Esophagus (tissue), 2 donors: ENCODE measurements at regions not wholly inside any gene's neighbourhood (a gene's known extent, or its start where the extent isn't known, plus 50 kb on each side); places are given as distances from the start of the nearest gene placed in this dataset.
"Not testable (repeated sequence)": the region's sequence is repeated elsewhere in the genome, so short reads cannot be mapped to it uniquely, and the experiment has no call there.

Experiments
- H3K27ac ChIP-seq, 2 donors: one replicate each; pipeline ENCODE4 v1.5.1; 2013; ENCODE audit warnings: low read depth in 2 of 2, mild to moderate bottlenecking in 2 of 2, inconsistent platforms in 1 of 2, low read length in 1 of 2, moderate library complexity in 1 of 2
- H3K27me3 ChIP-seq, 2 donors: one replicate each; pipeline ENCODE4 v1.6.1; 2013; ENCODE audit warnings: low read length in 2 of 2, control low read depth in 1 of 2, mild to moderate bottlenecking in 1 of 2; ENCODE audit not compliant: insufficient read depth in 2 of 2, control insufficient read depth in 1 of 2
- H3K36me3 ChIP-seq, 2 donors: one replicate each; pipeline ENCODE4 v1.6.1; 2013; ENCODE audit warnings: low read length in 1 of 2; ENCODE audit not compliant: control insufficient read depth in 2 of 2, insufficient read depth in 2 of 2
- H3K4me1 ChIP-seq, 2 donors: one replicate each; pipeline ENCODE4 v1.6.1; 2013; ENCODE audit warnings: low read length in 1 of 2; ENCODE audit not compliant: control insufficient read depth in 2 of 2, insufficient read depth in 2 of 2
- H3K4me3 ChIP-seq, 2 donors: one replicate each; pipeline ENCODE4 v1.5.1; 2013; ENCODE audit warnings: low read length in 2 of 2, mild to moderate bottlenecking in 2 of 2, low read depth in 1 of 2, moderate library complexity in 1 of 2
- H3K9me3 ChIP-seq, 2 donors: one replicate each; pipeline ENCODE4 v1.6.1; 2013; ENCODE audit warnings: mild to moderate bottlenecking in 2 of 2, low read depth in 1 of 2, low read length in 1 of 2, moderate library complexity in 1 of 2; ENCODE audit not compliant: control insufficient read depth in 2 of 2, insufficient read depth in 1 of 2
- WGBS, 2 donors: extraction: QIAGEN DNeasy Blood & Tissue Kit; methylation state at CpG; one replicate each; pipeline ENCODE4 v1.1.7; 2013; 5-methylcytosine and 5-hydroxymethylcytosine counted together
- donor health status: healthy with polysubstance abuse.
- donor health status: Bipolar disorder and iron deficiency.

GRCh38 chr7:135872861-135873260 lies 104.3 kb downstream of the MTPN start:
- H3K27me3 ChIP-seq, H3K27ac ChIP-seq, H3K4me1 ChIP-seq, H3K36me3 ChIP-seq, H3K4me3 ChIP-seq, H3K9me3 ChIP-seq: not testable (repeated sequence)
- WGBS, 2 donors, result 92 to 94% methylated on average over 4 of the region's 4 CpGs

DNA sequence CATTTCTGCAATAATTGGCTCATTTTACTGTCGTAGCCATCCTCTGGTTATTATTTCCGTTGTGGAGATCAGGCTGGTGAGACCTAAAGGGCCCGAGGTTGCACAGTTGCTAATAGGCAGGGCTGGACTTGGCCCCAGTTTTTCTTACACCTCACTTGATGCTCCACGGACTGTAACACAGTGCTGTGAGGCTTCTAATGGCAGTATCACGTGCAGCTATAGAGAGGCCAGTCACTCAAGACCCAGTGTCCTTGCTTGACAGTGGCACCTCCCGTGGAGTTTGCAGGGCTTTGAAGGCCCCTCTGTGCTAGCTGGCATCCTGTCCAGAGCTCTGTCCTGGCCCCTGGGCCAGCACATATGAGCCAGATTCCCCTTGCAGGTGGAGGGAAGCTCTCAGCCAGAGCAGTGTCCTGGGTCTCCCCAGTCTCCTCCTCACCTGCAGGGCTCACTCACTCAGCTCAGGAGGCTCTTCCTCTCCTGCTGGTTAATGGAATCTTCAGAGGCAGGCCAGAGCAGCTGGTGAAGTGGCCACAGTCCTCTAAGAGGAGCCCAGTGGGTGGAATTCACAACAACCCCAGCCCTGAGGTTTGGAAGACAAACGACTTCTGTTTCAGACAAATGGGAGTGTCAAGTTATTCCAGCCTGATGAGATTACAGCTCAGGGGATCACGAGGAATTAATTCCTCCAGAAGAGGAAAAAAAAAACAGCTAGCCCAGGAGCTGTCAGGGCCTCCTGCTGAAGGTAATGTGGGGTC lies 114.2 kb upstream of the FAM180A start:
- Histone ChIP-seq H3K4me1 (peaks cover 0 to 5% of the 10 kb centered on the region in 2 donors), H3K27me3 (no peaks in the 10 kb centered on the region), H3K27ac (peak overlapping the region; percentile 8 to 54), H3K36me3 (no peaks in the 10 kb centered on the region), H3K9me3 (no peaks in the 10 kb centered on the region), H3K4me3 (no peak overlapping the region)
- 62 to 66% methylated on average over 8 of the region's 8 CpGs for WGBS, 2 donors

DNA sequence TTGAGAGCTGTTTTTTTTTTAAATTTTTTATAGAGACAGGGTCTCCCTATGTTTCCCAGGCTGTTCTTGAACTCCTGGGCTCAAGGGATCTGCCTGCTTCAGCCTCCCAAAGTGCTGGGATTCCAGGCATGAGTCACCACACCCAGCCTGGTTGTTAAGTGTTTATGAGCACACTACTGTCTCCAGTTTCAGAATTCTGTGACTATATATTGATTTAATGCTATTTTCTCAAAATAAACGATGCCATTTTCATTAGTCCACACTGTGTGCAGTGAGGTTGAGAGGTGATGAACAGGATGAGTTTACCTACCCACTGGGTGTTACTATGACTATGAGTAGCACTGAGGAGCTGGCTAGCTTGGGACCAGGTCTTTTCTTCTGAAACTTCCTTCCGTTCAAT lies 110.9 kb upstream of the FAM180A start:
- H3K27ac ChIP-seq, result no peak overlapping the region
- peaks cover 3 to 5% of the 10 kb centered on the region in 2 donors for H3K4me1 ChIP-seq
- H3K27me3 ChIP-seq, result no peaks in the 10 kb centered on the region
- H3K4me3 ChIP-seq, result no peak overlapping the region
- H3K36me3 ChIP-seq, result no peaks in the 10 kb centered on the region
- 68 to 91% methylated on average over 2 of the region's 2 CpGs for WGBS, 2 donors
- no peaks in the 10 kb centered on the region for H3K9me3 ChIP-seq

- Histone ChIP-seq H3K4me1 (peaks cover 3 to 5% of the 10 kb centered on the region in 2 donors), H3K27ac (no peak overlapping the region), H3K9me3 (no peaks in the 10 kb centered on the region), H3K27me3 (no peaks in the 10 kb centered on the region), H3K36me3 (no peaks in the 10 kb centered on the region), H3K4me3 (no peak overlapping the region)
- WGBS, 2 donors, result 90 to 94% methylated on average over 6 of the region's 6 CpGs
Observed at GRCh38 chr7:135858851-135859250, 110.2 kb upstream of the FAM180A start.

DNA sequence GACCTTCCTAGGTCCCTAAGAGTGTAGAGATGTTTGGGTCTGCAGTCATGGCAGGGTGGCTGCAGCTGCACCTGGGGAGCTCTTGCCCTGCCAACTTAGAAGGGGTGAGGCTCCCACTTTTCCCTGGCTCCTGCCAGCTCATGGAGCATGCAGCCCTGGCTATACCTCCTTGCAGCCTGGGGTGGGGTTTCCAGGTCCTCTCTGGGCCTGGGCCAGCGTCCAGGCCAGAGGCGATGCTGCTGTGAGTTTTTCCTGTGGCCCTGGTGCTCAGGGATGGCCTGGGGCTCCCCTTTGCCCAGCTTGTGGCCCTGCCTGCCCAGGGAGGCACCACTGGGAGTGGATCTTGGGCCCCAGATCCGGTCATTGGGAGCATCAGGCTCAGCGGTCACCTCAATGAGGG lies 109.8 kb upstream of the FAM180A start:
- Histone ChIP-seq H3K27me3 (no peaks in the 10 kb centered on the region), H3K27ac (no peak overlapping the region), H3K4me1 (peaks cover 3 to 5% of the 10 kb centered on the region in 2 donors), H3K4me3 (no peak overlapping the region), H3K9me3 (no peaks in the 10 kb centered on the region), H3K36me3 (no peaks in the 10 kb centered on the region)
- 82 to 92% methylated on average over 4 of the region's 4 CpGs for WGBS, 2 donors

- no peaks in the 10 kb centered on the region for H3K27me3 ChIP-seq
- no peak overlapping the region for H3K4me3 ChIP-seq
- peak overlapping the region; percentile 71 to 84 for H3K27ac ChIP-seq
- WGBS, 2 donors, result 74 to 87% methylated on average over 3 of the region's 3 CpGs
- H3K4me1 ChIP-seq, result peaks cover 3 to 5% of the 10 kb centered on the region in 2 donors
- H3K36me3 ChIP-seq, result no peaks in the 10 kb centered on the region
- no peaks in the 10 kb centered on the region for H3K9me3 ChIP-seq
Observed at GRCh38 chr7:135857519-135858274, 109.1 kb upstream of the FAM180A start.

- no peaks in the 10 kb centered on the region for H3K36me3 ChIP-seq
- no peaks in the 10 kb centered on the region for H3K9me3 ChIP-seq
- no peaks in the 10 kb centered on the region for H3K27me3 ChIP-seq
- H3K4me3 ChIP-seq, result no peak overlapping the region
- H3K4me1 ChIP-seq, result peaks cover 3 to 5% of the 10 kb centered on the region in 2 donors
- H3K27ac ChIP-seq, result peak overlapping the region; percentile 71 to 84
- 60 to 63% methylated on average over 6 of the region's 6 CpGs for WGBS, 2 donors
Observed at GRCh38 chr7:135856356-135857144, 107.9 kb upstream of the FAM180A start.

GRCh38 chr7:135855846-135856245 lies 107.2 kb upstream of the FAM180A start:
- Histone ChIP-seq H3K4me1 (peaks cover 3 to 5% of the 10 kb centered on the region in 2 donors), H3K9me3 (no peaks in the 10 kb centered on the region), H3K27me3 (no peaks in the 10 kb centered on the region), H3K36me3 (no peaks in the 10 kb centered on the region), H3K4me3 (no peak overlapping the region), H3K27ac (peak overlapping the region; percentile 71 to 75)
- WGBS, 2 donors, result 25 to 36% methylated on average over 3 of the region's 3 CpGs

DNA sequence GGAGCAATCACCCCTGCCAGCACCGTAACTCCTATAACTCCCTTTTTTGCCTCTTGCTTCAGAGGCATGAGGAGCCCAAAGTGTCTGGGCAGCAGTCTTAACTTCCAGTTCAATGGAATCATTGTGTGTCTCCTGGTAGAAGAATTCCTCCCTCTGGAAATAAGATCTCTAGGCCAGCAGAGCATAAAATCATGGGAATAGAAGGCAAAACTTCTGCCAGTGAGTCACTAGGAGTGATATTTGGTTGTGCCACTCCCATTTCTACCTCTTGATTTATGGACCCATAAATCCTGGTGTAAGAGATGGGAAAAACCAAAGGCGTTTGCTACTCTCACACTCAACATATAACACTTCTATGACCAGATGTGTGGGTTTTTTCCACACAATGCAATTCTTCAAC lies 104.9 kb upstream of the FAM180A start:
- Histone ChIP-seq H3K9me3 (no peaks in the 10 kb centered on the region), H3K36me3 (no peaks in the 10 kb centered on the region), H3K4me1 (peaks cover 3 to 5% of the 10 kb centered on the region in 2 donors), H3K27me3 (no peaks in the 10 kb centered on the region), H3K27ac (peak overlapping the region; percentile 68 to 77), H3K4me3 (no peak overlapping the region)
- WGBS, 2 donors, result 63 to 68% methylated on average over 2 of the region's 2 CpGs
